T-helper 2 cell treated with Interferon-gamma antibody and Interleukin-4, amounts not matched to agents 5 μg/mL and 100 μg/mL, for 36 hours (primary cell): ENCODE measurements at regions not wholly inside any gene's neighbourhood (a gene's known extent, or its start where the extent isn't known, plus 50 kb on each side); places are given as distances from the start of the nearest gene placed in this dataset.

Experiments used
- DNase-seq: peaks from one replicate; pipeline ENCODE4 v3.0.0; 2021; ENCODE audit warnings: low spot score
- H3K27ac Mint-ChIP-seq: one replicate; pipeline ENCODE4 v1.8.0; 2021; ENCODE audit warnings: mild to moderate bottlenecking, mixed read lengths
- H3K27me3 Mint-ChIP-seq: one replicate; pipeline ENCODE4 v1.8.0; 2021; ENCODE audit warnings: low read depth, mixed read lengths
- H3K36me3 Mint-ChIP-seq: one replicate; pipeline ENCODE4 v1.8.0; 2021; ENCODE audit warnings: low read depth, mixed read lengths
- H3K4me1 Mint-ChIP-seq: one replicate; pipeline ENCODE4 v1.8.0; 2021; ENCODE audit warnings: low read depth, mixed read lengths
- H3K4me3 Mint-ChIP-seq: one replicate; pipeline ENCODE4 v1.8.0; 2022; ENCODE audit warnings: mild to moderate bottlenecking, moderate library complexity, mixed read lengths
- H3K9me3 Mint-ChIP-seq: one replicate; pipeline ENCODE4 v1.8.0; 2021; ENCODE audit warnings: mixed read lengths

DNA sequence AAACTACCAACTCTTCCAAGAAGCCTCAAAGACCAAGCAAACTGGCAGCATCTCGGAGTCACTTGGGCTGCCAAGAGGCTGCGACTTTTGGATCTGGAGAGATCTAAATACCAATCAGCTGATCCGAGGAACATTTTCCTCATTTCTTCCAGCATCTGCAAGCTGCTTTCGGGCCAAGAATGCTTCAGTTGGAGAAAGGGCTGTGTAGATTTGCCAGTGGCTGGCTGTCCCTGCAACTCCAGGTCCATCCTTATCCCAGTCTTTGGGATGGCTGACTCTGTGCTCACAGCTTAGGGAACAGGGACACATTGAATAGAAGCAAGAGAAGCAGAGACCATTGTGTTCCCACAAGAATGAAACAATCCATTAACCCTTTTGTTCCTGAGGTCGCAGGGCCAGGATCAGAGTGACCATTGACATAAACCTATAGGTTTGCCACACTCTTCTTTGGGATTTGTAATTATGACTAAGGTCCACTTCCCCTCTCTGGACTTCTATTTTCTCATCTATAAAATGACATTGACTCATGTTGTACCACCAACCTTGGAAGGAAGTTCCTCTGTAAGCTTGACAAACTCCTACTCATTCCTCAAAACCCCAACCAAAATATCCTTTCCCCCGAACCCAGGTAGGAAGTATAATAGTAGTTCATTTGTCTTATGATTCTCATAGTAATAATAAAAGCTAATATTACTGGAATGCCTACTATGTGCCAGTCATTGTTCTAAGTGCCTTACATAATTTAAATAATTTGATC, 340.8 kb downstream of the MN1 start:
- H3K4me3 Mint-ChIP-seq: no peak overlapping the region
- no peaks in the 10 kb centered on the region for H3K27me3 Mint-ChIP-seq
- no peaks in the 10 kb centered on the region for H3K36me3 Mint-ChIP-seq
- no peaks in the 10 kb centered on the region for H3K4me1 Mint-ChIP-seq
- H3K27ac Mint-ChIP-seq: no peak overlapping the region
- no peak for DNase-seq
- no peaks in the 10 kb centered on the region for H3K9me3 Mint-ChIP-seq

DNA sequence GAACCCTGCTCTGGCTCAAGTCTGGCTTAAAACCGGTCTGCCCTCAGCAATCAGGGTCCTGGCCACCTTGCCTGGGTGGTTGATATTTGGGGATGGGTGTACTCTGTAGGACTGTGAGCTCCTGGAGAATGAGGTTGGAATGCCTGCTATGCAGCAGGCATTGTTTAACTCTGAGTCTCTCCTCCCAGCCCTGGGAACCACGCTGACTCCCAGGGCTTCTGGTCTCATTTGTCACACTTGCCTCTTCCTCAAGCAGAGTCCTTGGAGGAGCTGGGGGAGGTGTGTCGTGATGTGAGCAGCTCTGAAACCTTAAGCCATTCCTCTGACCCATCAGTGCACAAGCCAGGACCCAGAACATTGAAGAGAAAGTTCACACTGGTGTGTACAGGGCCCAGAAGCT, 340.1 kb downstream of the MN1 start:
- H3K4me3 Mint-ChIP-seq: no peak overlapping the region
- H3K4me1 Mint-ChIP-seq: no peaks in the 10 kb centered on the region
- H3K27ac Mint-ChIP-seq: no peak overlapping the region
- no peaks in the 10 kb centered on the region for H3K9me3 Mint-ChIP-seq
- DNase-seq: no peak
- no peaks in the 10 kb centered on the region for H3K27me3 Mint-ChIP-seq
- no peaks in the 10 kb centered on the region for H3K36me3 Mint-ChIP-seq

DNA sequence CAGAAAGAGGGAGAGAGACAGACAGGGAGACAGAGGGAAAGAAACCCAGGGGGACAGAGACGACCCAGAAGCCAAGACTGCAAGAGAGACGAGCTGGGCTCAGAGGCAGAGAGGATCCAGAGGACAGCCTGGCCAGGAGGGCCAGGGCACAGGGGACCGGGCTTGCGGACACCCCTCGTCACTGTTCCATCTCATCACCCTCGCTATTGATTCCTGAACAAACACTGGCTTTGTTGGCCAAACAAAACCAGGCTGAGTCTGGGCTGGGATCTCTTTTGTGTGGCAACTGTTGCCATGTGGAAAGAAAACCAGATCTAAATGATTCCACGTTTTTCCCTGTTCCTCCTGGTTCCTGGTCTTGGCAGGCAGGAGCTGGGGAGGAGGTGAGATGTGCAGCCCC, 339.4 kb downstream of the MN1 start:
- DNase-seq: no peak
- Mint-ChIP-seq H3K27me3 (no peaks in the 10 kb centered on the region), H3K36me3 (no peaks in the 10 kb centered on the region), H3K4me3 (no peak overlapping the region), H3K27ac (no peak overlapping the region), H3K4me1 (no peaks in the 10 kb centered on the region), H3K9me3 (no peaks in the 10 kb centered on the region)

DNA sequence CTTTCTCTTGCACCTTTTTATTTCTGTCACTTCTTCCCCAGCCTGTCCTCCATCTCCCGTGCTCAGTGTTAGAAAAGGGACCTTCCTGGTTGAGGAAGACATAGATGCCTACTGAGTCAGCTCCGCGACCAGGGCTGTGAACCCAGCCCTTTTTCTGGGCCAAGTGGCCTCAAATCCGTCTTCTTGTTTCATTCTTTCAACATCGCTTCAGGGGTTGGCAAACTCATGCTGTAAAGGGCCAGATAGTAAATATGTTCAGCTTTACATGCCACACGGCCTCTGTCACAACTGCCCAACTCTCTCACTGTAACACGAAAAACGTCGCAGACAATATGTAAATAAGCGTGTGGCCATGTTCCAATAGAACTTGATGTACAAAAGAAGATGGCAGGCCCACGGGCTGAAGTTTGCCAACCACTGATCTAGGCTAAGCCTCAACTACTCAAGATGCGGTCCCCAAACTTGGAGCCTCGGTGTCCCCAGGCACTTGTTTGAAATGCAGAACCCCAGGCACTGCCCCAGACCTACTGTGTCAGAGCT, 338.4 kb downstream of the MN1 start:
- H3K4me1 Mint-ChIP-seq: no peaks in the 10 kb centered on the region
- no peak overlapping the region for H3K4me3 Mint-ChIP-seq
- H3K9me3 Mint-ChIP-seq: no peaks in the 10 kb centered on the region
- no peak for DNase-seq
- H3K27me3 Mint-ChIP-seq: no peaks in the 10 kb centered on the region
- H3K27ac Mint-ChIP-seq: no peak overlapping the region
- H3K36me3 Mint-ChIP-seq: no peaks in the 10 kb centered on the region

DNA sequence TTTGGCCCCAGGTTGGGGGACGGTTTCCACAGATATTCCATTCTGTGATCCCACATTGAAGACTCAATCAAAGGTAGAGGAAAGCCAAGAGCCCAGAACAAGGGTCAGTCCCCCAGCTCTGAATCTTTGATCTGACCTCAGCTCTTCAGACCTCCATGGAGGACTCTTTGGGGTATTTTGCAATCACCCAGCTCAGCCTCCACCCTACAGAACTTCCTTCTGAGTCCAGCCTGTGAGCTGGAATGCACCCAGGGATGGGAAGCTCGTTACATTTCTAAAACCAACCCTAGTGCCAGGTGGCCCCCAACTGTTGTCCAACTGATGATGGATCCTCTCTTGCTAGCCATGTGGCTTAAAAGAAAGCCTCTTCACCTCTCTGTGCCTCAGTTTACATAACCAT, 335.3 kb downstream of the MN1 start:
- H3K4me1 Mint-ChIP-seq: no peaks in the 10 kb centered on the region
- no peak for DNase-seq
- H3K36me3 Mint-ChIP-seq: no peaks in the 10 kb centered on the region
- H3K9me3 Mint-ChIP-seq: no peaks in the 10 kb centered on the region
- H3K4me3 Mint-ChIP-seq: no peak overlapping the region
- H3K27ac Mint-ChIP-seq: no peak overlapping the region
- no peaks in the 10 kb centered on the region for H3K27me3 Mint-ChIP-seq

DNA sequence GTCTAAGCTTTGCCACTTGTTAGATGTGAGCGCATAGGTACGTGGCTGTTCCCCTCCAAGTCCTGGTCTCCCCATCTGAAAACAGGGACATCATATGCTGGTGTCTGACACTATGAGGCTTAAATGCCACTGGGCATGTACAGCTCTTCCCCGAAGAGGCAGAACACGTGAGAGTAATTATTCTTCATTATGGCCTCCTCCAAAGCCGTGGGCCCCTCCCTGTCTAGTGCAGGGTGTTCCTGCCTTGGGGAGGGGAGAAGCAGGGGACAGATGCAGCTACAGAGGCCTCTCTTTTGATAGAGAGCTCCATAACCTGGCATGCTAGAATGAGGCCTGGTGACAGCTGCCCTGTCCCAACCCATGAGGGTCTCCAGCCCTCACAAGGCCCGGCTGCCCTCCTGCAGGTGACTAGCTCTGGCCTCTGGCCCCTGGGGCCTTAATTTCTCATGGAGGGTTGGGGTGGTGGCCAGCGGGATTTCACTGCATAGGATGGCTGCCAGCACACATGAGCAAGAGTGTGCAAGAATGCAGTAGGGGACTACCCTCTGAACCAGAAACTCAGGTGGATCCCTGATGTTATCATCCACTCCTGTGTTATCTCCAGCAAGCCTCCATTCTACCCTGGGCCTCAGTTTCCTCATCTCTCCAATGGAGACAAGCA, 334.6 kb downstream of the MN1 start:
- no peaks in the 10 kb centered on the region for H3K9me3 Mint-ChIP-seq
- no peaks in the 10 kb centered on the region for H3K27me3 Mint-ChIP-seq
- DNase-seq: no peak
- no peak overlapping the region for H3K4me3 Mint-ChIP-seq
- H3K27ac Mint-ChIP-seq: no peak overlapping the region
- no peaks in the 10 kb centered on the region for H3K4me1 Mint-ChIP-seq
- H3K36me3 Mint-ChIP-seq: no peaks in the 10 kb centered on the region

DNA sequence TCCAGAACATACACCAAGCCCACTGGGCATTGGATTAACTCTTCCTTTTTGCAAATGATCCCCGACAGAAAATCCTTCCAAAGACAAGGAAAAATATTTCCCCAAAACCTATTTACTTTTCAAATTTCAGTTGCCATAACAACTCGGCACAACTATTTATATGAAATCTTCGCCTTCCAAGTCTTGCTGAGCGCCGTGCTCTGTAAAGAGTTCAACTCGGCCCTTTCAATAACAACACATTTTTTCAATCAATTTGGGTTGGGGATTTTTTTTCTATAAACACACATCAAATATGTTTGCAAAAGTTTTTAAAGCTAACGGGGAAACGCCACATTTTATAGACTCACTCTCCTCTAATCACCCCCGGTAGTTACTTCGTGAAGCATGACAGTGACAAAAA, 333.8 kb downstream of the MN1 start:
- DNase-seq: no peak
- H3K36me3 Mint-ChIP-seq: no peaks in the 10 kb centered on the region
- no peak overlapping the region for H3K27ac Mint-ChIP-seq
- no peaks in the 10 kb centered on the region for H3K4me1 Mint-ChIP-seq
- no peak overlapping the region for H3K4me3 Mint-ChIP-seq
- H3K9me3 Mint-ChIP-seq: no peaks in the 10 kb centered on the region
- H3K27me3 Mint-ChIP-seq: no peaks in the 10 kb centered on the region

DNA sequence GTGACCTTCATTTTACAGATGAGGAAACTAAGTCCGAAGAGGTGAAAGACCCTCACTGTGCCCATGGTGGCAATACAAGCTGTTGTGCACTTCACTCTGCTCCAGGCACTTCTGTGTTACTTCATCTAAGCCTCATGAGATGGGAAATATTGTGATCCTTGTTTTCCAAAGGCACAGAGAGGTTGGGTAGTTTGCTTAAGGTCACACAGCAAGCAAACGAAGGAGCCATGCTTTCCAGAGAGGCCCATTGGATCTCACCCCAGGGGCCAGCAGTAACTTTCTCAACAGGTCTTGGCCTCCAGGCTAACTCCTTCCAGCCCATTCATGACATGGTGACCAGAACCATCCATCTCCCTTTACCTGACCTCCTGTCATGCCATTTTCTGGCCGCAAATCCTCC, 332.8 kb downstream of the MN1 start:
- H3K4me3 Mint-ChIP-seq: no peak overlapping the region
- no peak overlapping the region for H3K27ac Mint-ChIP-seq
- H3K9me3 Mint-ChIP-seq: no peaks in the 10 kb centered on the region
- H3K4me1 Mint-ChIP-seq: no peaks in the 10 kb centered on the region
- no peak for DNase-seq
- no peaks in the 10 kb centered on the region for H3K36me3 Mint-ChIP-seq
- no peaks in the 10 kb centered on the region for H3K27me3 Mint-ChIP-seq

DNA sequence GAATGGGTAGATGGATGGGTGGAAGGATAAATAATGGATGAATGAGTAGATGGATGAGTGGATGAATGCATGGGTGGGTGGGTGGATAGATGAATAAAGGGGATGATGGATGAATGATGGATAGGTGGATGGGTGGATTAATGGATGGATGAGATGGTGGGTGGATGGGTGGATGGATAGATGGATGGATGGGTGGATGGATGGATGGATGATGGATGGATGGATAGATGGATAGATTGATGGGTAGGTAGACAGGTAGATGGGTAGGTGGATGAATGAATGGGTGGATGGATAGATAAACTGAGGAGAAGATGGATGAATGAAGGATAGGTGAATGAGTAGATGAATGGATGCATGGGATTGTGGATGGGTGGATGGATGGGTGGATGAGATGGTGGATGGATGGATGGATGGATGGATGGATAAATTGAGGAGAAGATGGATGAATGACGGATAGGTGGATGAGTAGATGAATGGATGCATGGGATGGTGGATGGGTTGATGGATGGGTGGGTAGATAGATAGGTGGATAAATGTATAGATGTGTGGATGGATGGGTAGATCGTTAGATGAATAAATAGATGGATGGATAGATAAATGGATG, 331.3 kb downstream of the MN1 start:
- Mint-ChIP-seq H3K4me3 (no peak overlapping the region), H3K4me1 (no peaks in the 10 kb centered on the region), H3K27me3 (no peaks in the 10 kb centered on the region), H3K36me3 (no peaks in the 10 kb centered on the region), H3K27ac (no peak overlapping the region), H3K9me3 (no peaks in the 10 kb centered on the region)
- DNase-seq: no peak

DNA sequence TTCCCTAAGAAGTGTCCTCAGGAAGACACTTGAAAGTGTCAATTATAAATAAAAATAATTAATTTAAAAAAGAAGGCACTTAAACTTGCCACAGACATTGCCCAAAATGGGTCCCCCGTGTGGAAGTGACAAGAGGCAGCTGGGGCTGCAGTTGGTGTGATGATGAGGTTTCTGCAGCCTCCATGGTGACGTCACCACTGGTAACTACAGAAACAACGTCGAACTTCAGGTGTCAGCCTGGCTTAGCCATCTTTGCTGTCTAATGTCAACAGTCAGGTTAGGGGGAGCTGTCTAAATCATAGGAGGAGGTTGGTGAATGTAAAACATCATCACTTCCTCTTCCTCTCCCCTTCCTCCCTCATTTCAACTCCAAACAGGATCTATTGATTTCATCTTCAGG, 328.6 kb downstream of the MN1 start:
- Mint-ChIP-seq H3K27me3 (no peaks in the 10 kb centered on the region), H3K27ac (no peak overlapping the region), H3K4me3 (no peak overlapping the region), H3K4me1 (no peaks in the 10 kb centered on the region), H3K36me3 (no peaks in the 10 kb centered on the region), H3K9me3 (no peaks in the 10 kb centered on the region)
- DNase-seq: no peak

DNA sequence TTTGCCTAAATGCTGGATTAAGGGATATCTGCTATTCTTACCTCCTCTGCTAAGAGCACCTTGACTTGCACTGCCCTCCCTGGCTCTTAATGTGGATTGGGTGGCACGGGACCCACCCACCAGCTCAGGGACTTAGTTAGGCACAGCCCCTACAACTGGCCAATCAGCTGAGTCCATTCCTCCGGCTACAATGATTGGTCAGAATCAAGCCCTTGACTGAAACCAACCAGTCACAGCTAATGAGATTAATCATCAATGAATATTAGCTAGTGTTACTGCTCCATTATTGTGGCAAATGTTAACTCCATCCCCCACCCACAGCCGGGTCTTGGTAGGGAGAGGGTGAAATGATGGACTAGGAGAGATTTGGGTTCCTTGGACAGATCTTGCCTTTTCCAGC, 328.0 kb downstream of the MN1 start:
- H3K9me3 Mint-ChIP-seq: no peaks in the 10 kb centered on the region
- DNase-seq: no peak
- H3K27ac Mint-ChIP-seq: no peak overlapping the region
- H3K4me3 Mint-ChIP-seq: no peak overlapping the region
- no peaks in the 10 kb centered on the region for H3K27me3 Mint-ChIP-seq
- no peaks in the 10 kb centered on the region for H3K36me3 Mint-ChIP-seq
- H3K4me1 Mint-ChIP-seq: no peaks in the 10 kb centered on the region

DNA sequence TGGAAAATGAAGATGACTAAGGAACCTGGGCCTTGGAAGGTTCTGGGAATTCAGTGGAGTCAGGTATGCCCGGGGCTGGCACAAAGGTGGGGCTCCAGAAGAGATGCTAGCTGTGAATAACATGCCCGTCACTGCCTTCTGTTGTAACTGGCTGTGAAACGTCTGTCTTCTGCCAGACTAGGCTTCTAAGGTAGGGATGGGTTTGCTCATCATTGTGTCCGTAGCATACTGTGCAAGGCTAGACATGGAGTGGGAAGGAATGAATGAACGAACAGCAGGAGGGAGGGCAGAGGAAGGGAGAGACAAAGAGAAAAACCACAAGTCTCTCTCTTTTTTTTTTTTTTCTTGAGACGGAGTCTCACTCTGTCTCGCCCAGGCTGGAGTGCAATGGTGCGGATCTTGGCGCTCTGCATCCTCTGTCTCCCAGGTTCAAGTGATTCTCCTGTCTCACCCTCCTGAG, 327.4 kb downstream of the MN1 start:
- Mint-ChIP-seq H3K27me3 (no peaks in the 10 kb centered on the region), H3K4me3 (no peak overlapping the region), H3K27ac (no peak overlapping the region), H3K36me3 (no peaks in the 10 kb centered on the region), H3K9me3 (no peaks in the 10 kb centered on the region), H3K4me1 (no peaks in the 10 kb centered on the region)
- DNase-seq: no peak

DNA sequence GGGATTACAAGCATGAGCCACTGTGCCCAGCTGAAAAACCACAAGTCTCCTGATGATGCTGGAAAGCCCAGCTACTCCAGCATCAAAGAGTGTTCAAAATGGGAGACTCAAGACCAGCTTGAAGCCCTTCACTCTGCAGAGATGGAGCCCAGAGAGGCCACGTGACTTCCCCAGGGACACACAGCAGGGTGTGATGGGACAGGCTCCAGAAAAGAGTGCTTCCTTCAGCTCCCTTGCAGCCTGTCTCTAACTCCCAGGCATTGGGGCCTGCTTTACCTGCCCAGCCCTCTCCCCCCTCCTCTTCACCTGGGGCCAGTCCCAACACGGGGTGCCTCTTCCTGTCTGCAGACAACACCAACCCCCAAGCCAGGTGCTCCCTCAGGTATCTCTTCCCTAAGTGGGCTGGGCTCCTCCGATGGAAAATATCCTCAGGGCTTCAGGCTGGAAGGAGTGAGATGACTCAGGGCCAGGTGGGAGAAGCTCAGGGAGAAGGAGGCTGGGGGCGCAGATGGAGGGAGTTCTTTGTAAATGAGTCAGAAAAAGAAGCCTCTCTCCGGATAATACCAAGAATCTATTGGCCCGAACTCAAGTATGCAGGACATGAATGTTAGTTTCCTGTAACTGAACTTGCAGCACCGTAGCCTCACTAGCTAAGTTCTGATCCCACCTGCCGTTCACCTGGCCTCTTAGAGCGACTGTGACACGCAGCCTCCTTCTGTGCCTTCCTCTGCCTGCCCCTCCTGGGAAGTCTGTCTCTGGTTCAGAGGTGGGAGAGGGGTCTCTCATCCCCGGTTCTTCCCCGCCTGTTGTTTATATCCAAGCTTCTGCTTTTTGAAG, 326.6 kb downstream of the MN1 start:
- H3K36me3 Mint-ChIP-seq: no peaks in the 10 kb centered on the region
- peaks cover 4% of the 10 kb centered on the region for H3K9me3 Mint-ChIP-seq
- DNase-seq: no peak
- H3K4me3 Mint-ChIP-seq: no peak overlapping the region
- no peaks in the 10 kb centered on the region for H3K27me3 Mint-ChIP-seq
- no peaks in the 10 kb centered on the region for H3K4me1 Mint-ChIP-seq
- H3K27ac Mint-ChIP-seq: no peak overlapping the region

DNA sequence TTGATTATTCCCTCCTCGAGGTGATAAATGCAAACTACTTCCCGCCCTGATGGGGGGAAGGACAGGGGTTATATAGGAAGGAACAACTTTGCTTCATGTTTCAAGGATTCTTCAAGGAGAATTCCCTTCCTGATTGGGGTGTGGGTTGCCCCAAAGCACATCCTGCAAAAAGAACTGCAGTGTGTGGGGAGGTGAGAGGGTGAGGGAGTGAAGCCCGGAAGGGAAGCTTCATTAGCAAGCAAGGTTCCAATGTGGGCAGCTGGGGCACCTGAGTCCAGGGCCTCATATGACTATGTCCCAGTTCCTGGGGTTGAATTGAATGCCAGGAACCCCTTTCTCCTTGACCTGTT, 326.0 kb downstream of the MN1 start:
- H3K4me1 Mint-ChIP-seq: no peaks in the 10 kb centered on the region
- H3K27ac Mint-ChIP-seq: no peak overlapping the region
- no peaks in the 10 kb centered on the region for H3K27me3 Mint-ChIP-seq
- H3K36me3 Mint-ChIP-seq: no peaks in the 10 kb centered on the region
- no peak for DNase-seq
- no peak overlapping the region for H3K4me3 Mint-ChIP-seq
- peaks cover 4% of the 10 kb centered on the region for H3K9me3 Mint-ChIP-seq
